ENCODE measurements at regions not wholly inside any gene's neighbourhood (a gene's known extent, or its start where the extent isn't known, plus 50 kb on each side); places are given as distances from the start of the nearest gene placed in this dataset.

DNA sequence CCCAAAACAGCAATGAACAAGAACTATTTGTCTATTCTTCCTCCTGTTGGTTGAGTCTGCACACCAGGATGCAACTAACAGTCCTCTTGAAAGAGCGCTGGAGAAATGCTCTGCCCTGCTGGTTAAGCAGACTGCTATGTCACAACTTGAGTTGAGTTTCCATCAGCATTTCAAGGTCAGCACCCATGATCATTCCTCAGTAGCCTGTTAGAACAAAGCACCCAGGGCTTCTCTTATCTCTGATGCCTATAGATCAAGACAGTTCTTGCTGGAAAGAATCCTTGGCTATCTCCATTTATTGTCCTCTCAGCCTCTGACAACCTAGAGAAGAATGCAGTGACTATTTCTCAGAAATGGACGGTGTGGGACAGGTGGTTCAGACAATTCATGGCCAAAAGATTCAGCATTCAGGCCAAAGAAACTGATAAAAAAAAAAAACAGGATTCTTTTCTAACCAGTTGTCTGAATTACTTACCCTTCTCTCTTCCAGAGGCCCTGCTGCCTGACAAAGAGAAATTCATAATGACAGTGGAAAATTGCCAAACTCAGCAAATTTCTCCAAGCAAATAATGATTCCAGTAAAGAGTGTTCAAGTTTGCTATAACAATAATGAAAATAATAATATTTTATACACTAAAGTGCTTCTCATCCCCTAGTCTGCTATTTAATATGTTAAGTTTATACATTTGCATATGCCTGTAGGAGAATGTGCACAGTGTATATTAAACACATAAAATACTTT is 306.7 kb downstream of the EMP1 start:
- peak overlapping the region; percentile 12; the same call in 1 of the 2 replicates for H3K4me2 ChIP-seq (ENCODE audit: low read length)
- BruUV-seq (replicated peaks), result no TSS peak
- ChIA-PET RAD21 (ENCODE audit: low non-redundant PET in 1 of 2, low total read pairs in 2 of 2, uncharacterized antibody in 2 of 2, unreplicated experiment in 2 of 2) (interaction anchor here in 1 of 2 experiments (0.8 kb wide), 1 partner anchor 479 kb away, joined by 4 read pairs; no protein-coding TSS in a partner anchor), CTCF (interaction anchor here (1.2 to 1.7 kb wide), 2 partner anchors 31 to 141 kb away, joined by 4 to 8 read pairs; no protein-coding TSS in a partner anchor), POLR2A (no interaction called here)
- no peaks in the 10 kb centered on the region for H4K20me1 ChIP-seq (ENCODE audit: insufficient read depth)
- H2AFZ ChIP-seq (ENCODE audit: low read depth, low read length, poor library complexity, severe bottlenecking), result no peak overlapping the region
- no peaks in the 10 kb centered on the region for H3K79me2 ChIP-seq (ENCODE audit: insufficient read depth, low read length)
- H3K9me3 ChIP-seq (ENCODE audit: control insufficient read depth in 1 of 2, insufficient read depth in 1 of 2, low read depth in 1 of 2, low read length in 2 of 2), result no peaks in the 10 kb centered on the region
- H3K9ac ChIP-seq (ENCODE audit: low read length), result no peak overlapping the region
- ATAC-seq (no peak), DNase-seq (ENCODE audit: low read depth, low spot score) (no peak)
- no peaks in the 10 kb centered on the region for H3K36me3 ChIP-seq (ENCODE audit: control insufficient read depth in 1 of 2, insufficient read depth in 2 of 2, low read length in 2 of 2)
- no peaks in the 10 kb centered on the region for H3K9me2 ChIP-seq (ENCODE audit: insufficient read depth)
- no peak overlapping the region for H3K4me3 ChIP-seq (replicated peaks in 1 of 2; ENCODE audit: low read depth in 1 of 2, low read length in 2 of 2)
- H3K4me1 ChIP-seq (ENCODE audit: control insufficient read depth in 1 of 2, insufficient read depth in 2 of 2, low read length in 2 of 2), result peaks cover 24 to 28% of the 10 kb centered on the region in 2 experiments
- TF ChIP-seq TCF7L2 (IDR thresholded peaks at IDR 0.05; ENCODE audit: borderline replicate concordance, extremely low read depth, insufficient read depth, insufficient read length) (no peak), POLR2A (IDR thresholded peaks at IDR 0.05; ENCODE audit: borderline replicate concordance, extremely low read depth, insufficient read depth, insufficient read length) (no peak), CTCF (IDR thresholded peaks at IDR 0.05 in 2 of 3, conservative IDR thresholded peaks at IDR 0.05 in 1 of 3; ENCODE audit: borderline replicate concordance in 1 of 3, insufficient read depth in 1 of 3, low read depth in 2 of 3, low read length in 2 of 3) (no peak), CBX3 (IDR thresholded peaks at IDR 0.05; ENCODE audit: low read depth) (no peak), ATF3 (IDR thresholded peaks at IDR 0.05) (no peak), ZFX (IDR thresholded peaks at IDR 0.05) (no peak), SIN3A (IDR thresholded peaks at IDR 0.05; ENCODE audit: low read depth) (no peak), FOSL1 (IDR thresholded peaks at IDR 0.05; ENCODE audit: low read depth) (no peak), RAD21 (IDR thresholded peaks at IDR 0.05; ENCODE audit: low read depth) (no peak), EGR1 (IDR thresholded peaks at IDR 0.05; ENCODE audit: low read depth) (no peak), YY1 (IDR thresholded peaks at IDR 0.05; ENCODE audit: extremely low read depth, insufficient replicate concordance, low read depth, low read length) (no peak), EZH2phosphoT487 (IDR thresholded peaks at IDR 0.05; ENCODE audit: borderline replicate concordance) (no peak), JUND (IDR thresholded peaks at IDR 0.05) (no peak), EZH2 (IDR thresholded peaks at IDR 0.05) (no peak), CEBPB (IDR thresholded peaks at IDR 0.05; ENCODE audit: low read depth) (no peak)
- TF ChIP-seq, protein P1, sequence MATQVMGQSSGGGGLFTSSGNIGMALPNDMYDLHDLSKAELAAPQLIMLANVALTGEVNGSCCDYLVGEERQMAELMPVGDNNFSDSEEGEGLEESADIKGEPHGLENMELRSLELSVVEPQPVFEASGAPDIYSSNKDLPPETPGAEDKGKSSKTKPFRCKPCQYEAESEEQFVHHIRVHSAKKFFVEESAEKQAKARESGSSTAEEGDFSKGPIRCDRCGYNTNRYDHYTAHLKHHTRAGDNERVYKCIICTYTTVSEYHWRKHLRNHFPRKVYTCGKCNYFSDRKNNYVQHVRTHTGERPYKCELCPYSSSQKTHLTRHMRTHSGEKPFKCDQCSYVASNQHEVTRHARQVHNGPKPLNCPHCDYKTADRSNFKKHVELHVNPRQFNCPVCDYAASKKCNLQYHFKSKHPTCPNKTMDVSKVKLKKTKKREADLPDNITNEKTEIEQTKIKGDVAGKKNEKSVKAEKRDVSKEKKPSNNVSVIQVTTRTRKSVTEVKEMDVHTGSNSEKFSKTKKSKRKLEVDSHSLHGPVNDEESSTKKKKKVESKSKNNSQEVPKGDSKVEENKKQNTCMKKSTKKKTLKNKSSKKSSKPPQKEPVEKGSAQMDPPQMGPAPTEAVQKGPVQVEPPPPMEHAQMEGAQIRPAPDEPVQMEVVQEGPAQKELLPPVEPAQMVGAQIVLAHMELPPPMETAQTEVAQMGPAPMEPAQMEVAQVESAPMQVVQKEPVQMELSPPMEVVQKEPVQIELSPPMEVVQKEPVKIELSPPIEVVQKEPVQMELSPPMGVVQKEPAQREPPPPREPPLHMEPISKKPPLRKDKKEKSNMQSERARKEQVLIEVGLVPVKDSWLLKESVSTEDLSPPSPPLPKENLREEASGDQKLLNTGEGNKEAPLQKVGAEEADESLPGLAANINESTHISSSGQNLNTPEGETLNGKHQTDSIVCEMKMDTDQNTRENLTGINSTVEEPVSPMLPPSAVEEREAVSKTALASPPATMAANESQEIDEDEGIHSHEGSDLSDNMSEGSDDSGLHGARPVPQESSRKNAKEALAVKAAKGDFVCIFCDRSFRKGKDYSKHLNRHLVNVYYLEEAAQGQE (IDR thresholded peaks at IDR 0.05; ENCODE audit: low read depth), result no peak
- intact Hi-C loops (cut with micrococcal nuclease), result no loop called here
- peak overlapping the region; percentile 73; the same call in 1 of the 2 replicates for H3K27ac ChIP-seq (ENCODE audit: low read depth, low read length)
- no peaks in the 10 kb centered on the region for H3K27me3 ChIP-seq (ENCODE audit: insufficient read depth, low read length)

All from HCT116 (cell line).